Activated CD4-positive, alpha-beta T cell treated with anti-CD3 and anti-CD28 coated beads, Interleukin-2, amount 50 U/mL, for 4 hours (primary cell): ENCODE measurements at regions not wholly inside any gene's neighbourhood (a gene's known extent, or its start where the extent isn't known, plus 50 kb on each side); places are given as distances from the start of the nearest gene placed in this dataset.

Experiments
- DNase-seq, 2 experiments: peaks; one replicate each; pipeline ENCODE4 v3.0.0-alpha.2; 2020

DNA sequence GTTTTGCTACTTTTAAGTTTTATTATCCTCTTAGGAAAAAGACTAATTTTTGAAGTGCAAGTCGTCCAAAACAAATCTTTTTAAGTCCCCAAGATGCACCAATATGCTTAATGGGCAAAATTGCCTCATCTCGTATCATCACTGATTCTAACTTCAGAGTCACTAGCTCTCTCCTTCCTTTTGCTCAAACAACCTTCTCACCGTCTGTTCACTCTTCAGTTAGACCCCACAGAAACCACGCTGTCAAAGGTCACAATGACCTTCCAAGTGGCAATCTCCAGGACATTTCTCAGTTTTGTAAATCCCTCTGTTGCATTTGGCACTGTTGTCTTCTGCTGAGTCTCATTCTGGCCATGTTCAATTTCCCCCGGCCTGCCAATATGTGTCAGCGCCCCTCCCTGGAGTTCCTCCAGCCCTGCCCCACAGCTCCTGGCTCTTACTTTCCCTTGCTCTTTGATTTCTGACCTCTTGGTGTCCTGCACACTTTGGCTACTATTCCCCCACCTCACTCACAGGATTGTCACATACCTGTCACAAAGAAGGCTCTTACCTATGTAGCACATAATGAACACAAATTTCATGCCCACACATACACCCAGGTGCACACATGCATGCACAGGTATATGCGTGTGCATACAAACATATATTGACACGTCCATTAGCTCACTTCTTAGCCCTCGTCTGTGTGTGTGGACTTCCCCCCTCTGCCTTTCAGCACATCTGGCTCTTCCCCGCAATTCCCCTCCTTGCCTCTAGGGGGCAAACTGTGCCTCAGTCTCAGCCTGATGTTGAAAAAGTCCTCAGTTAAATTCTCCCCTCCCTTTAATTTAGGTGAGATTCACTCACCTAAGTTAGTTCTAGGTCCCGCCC lies 354.0 kb upstream of the DUSP10 start:
- peak; percentile 38 to 50 for DNase-seq

- DNase-seq: no peak
Observed at GRCh38 chr1:222093518-222093917, 351.6 kb upstream of the DUSP10 start.

DNA sequence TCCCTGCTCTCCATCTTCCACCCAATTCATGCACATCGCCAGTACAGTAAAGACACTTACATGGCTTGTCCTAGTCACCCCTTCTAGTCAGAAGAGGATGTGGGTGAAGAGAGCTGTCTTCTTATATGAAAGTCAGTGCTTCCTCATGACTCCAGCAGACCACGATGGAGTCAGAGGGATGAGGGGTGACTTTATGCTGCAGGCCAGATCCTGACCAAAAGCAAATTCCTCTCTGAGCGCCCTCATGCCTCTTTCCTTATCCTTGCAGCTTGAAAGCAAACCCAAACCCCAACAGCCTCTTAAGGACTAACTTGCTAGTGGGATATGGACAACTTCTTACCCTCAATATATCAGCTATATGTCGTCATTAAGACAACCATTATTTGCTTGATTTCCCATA lies 348.2 kb upstream of the DUSP10 start:
- no peak for DNase-seq

- no peak for DNase-seq
Observed at GRCh38 chr1:222087221-222087920, 345.5 kb upstream of the DUSP10 start.

DNA sequence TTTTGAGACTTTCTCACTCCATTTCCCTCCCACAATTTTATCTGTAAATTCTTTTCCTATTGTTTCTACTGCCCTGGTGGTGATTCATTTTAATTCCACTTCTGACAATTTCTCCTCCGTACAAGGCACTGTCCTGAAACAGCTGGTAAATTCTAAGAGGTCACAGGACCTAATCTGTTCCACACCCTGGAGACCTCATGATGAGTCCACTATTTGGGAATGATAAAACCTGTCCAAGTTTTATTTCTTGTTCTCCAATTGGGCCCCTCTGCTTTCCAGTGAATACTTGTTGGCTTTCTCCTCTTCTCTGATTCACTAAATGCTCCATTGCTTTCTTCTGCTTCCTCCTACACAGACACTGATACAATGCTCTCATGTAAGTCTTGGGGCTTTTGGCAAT lies 343.1 kb upstream of the DUSP10 start:
- no peak for DNase-seq

DNA sequence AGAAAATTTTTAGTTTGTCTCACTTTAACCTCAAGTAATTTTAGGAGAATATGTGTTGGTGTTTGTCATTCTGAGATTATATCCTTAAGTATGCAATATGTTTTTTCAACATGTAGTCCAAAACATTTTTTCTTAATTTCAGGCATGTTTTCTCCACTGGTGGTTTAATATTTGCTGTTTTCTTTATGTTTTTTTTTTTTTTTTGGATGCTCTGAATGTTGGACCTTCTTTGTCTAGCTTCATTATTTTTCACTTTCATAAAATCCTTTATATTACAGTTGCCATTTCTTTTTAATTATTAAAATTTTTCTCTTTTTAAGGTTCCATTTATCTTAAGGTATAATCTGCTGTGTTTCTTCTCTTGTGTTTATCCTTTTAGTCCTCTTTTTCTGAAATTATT lies 342.2 kb upstream of the DUSP10 start:
- no peak for DNase-seq

- no peak for DNase-seq
Observed at GRCh38 chr1:222081859-222082258, 340.0 kb upstream of the DUSP10 start.

- no peak for DNase-seq
Observed at GRCh38 chr1:222079566-222079965, 337.7 kb upstream of the DUSP10 start.

DNA sequence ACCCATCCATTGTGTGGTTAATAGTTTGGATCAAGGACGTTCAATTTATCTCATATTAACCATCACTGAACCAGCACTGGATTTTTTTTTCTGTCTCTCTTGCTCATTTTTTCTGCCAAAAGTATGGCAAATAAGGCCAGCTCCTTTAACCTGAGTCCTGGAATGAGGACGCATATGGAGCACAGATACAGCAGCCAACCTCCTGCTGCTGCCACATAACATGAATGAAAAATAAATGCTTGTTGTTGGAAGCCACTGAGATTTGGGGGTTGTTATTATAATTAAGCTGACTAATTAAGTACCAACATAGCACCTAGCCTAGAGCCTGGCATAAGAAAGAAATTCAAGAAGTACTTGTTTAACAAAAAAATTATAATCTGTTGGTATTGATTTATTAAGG lies 335.3 kb upstream of the DUSP10 start:
- DNase-seq: no peak

- DNase-seq: no peak
Observed at GRCh38 chr1:222074317-222074716, 332.4 kb upstream of the DUSP10 start.

- no peak for DNase-seq
Observed at GRCh38 chr1:222073307-222073995, 331.6 kb upstream of the DUSP10 start.

DNA sequence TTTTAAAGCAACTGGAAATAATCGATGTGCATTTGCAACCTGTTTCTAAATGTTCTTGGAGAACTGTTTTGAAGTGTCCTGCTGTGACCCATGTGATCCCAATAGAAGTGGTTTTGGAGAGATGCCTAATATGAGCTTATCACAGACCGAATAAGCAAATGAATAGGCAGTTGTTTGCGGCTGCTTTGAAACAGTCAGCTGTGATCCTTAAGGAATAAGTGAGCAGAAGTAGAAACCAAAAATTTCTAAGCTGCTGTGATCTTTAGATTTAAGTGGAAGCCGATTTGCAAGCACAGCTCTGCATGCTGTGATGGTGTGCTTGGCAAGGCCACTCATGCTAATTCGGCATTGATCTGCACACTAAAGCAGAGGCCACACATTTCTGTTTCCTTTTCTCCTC lies 329.5 kb upstream of the DUSP10 start:
- no peak for DNase-seq

DNA sequence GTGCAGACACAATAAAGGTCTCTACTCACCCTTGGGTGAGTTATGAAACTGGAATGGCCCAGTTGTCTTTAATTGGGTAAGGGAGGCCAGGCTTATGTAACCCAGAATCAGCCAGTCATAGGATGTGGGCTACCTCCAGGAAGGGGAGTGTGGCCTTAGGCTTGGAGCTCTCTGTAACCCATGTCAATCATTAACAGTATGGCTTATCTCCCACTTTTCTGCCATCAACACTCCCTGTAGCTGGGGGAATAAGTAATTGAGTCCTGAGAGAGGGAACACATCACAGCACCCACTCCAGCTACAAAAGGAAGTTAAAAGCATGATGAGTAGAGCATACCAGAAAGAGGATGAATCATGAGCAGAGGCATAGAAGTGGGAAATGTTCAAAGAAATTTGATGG lies 327.0 kb upstream of the DUSP10 start:
- no peak for DNase-seq

DNA sequence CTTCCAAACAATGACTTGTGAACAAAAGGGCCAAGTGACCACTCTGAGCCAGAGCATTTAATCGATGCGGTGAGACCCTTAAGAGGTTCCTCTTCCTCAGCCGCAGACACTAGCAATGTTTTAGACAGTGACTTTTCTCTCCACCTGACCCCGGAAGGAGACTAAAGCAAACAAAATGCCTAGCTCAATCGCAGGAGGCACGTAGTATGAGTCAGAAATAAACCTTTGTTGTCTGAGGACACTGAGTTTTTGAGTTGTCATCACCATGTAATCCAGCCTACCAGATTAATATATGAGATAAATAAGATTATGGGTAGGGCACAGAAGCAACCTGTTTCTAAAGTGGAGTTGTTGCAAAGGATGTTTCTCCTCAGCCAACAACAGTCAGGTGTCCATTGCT lies 326.2 kb upstream of the DUSP10 start:
- DNase-seq: no peak

GRCh38 chr1:222066539-222066938 lies 324.6 kb upstream of the DUSP10 start:
- no peak for DNase-seq

- no peak for DNase-seq
Observed at GRCh38 chr1:222065234-222065633, 323.3 kb upstream of the DUSP10 start.

GRCh38 chr1:222064388-222065211 lies 322.7 kb upstream of the DUSP10 start:
- DNase-seq: no peak

GRCh38 chr1:222062640-222063039 lies 320.8 kb upstream of the DUSP10 start:
- no peak for DNase-seq

DNA sequence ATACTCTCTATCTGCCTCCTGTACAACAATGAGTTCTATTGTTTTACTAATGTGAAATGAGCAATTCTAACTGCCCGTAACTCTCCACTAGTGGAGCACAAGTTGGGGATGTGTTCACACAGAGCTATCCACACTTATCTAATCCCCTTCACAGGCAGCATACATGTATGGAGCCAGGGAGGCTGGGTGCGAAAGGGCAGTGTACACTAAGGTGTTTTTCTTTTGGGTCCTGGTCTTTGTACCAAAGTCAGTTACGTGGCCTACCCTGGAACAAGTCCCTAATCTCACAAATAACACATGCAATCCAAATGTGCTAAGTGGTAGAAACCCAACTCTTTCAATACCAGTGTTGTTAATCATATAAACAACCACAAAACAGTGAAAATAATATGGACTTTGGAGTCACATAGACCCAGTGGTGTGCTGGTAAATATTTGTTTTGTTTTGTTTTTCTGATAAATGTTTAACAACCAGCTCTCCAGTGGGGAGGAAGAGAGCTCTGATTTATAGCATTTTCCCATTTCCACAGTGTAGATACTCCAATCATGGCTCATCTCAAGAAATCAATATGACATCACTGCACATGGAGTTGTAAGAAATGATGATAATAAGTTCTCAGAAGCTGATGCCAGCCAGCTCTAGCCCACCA lies 319.9 kb upstream of the DUSP10 start:
- DNase-seq: no peak

GRCh38 chr1:222060210-222060916 lies 318.5 kb upstream of the DUSP10 start:
- no peak for DNase-seq

DNA sequence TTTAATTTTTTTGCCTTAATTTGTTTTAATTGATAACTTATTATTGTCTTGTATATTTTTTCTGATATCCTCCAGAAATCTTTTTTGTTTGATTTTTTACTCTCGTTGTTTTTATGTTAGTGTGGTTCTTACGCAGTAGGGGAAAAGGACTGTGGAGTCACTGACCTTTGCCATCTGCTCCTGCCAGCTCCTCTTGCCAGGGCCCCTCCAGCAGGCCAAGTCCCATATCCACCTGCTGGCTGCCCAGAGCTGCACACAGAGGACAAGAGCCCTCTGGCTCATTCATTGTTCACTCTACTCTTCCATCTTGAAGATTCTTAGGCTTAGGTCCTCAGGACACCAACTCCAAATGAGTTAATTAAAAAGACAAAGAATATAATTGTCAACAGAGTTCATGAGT lies 316.4 kb upstream of the DUSP10 start:
- DNase-seq: no peak

- no peak for DNase-seq
Observed at GRCh38 chr1:222057162-222057561, 315.3 kb upstream of the DUSP10 start.
